Stimulated activated CD4-positive, alpha-beta T cell treated with anti-CD3 and anti-CD28 coated beads, Interleukin-1b, Interleukin-23, amount 100 ng/mL, for 24 hours (primary cell): ENCODE measurements at regions not wholly inside any gene's neighbourhood (a gene's known extent, or its start where the extent isn't known, plus 50 kb on each side); places are given as distances from the start of the nearest gene placed in this dataset.

Experiments
- DNase-seq, 4 experiments: peaks; one replicate each; pipeline ENCODE4 v3.0.0-alpha.2; 2020; ENCODE audit warnings: low read depth in 4 of 4, low spot score in 1 of 4

DNA sequence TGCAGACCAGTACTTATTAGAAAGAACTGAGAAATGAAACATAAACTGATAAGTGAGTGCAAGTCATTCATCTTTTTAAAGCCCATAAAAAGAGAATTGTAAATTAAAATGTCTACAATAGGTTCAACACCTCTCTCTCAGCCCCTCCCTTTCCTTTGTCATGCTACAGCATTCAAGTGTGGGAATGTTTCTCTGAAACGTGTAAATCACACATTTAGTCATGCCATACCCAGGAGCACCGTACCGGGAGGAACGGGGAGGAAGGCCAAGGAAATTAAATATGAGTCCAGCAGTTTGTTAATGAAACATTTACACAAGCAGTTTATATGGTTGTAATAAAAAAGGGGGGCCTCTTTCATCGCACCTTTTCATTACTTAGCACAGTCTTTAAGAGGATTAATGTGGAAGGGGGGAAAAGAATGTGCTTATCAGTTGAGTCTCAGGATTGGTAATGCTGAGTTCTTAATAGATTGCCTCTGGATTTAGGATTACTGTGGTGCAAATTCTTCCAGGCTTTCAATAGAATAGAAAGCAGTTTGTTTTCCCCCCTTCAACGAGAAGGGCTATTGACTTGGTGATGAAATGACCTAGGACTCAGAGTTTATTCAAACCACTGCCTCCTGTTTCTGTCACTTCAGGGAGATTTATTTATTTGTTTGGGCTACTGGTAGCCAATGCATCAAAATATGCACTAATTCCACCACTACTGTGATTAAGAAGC is 176.0 kb upstream of the ZNF608 start:
- no peak for DNase-seq

DNA sequence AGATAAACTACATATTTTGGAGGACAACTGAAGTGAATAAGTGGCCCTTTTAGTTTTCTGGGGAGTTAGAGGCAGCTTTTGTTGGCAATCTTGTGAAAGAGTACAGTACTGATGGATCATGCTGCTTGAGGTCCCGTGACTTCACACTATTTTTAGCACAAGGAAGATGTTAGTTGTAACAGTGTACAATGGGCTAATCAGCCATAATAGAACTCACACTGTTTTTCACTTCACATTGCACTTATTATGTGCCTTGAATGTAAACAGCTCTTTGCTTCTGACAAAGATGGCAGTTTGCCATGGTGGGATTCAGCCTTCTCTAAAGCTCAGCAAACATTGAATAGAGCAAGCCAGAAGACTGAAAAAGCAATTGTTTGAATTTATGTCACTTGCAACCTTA is 176.7 kb upstream of the ZNF608 start:
- DNase-seq, result no peak

DNA sequence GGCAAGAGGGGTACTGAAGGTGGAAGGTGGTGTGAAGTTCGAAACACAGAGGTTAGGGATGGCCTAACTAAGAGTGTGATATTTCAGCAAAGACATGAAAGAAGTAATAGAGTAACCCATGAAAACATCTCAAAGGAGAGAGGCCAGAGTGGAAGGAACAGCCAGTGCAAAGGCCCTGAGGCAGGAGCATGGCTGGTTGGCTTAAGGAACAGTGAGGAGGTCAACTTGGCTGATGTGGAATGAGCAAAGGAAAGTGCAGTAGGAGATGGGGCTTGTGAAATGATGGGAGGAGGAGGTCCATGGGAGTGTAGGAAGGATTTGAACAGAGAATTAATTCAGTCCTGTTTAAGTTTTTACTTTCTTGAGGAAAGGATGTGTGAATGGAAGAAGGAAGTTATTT is 178.3 kb upstream of the ZNF608 start:
- DNase-seq, result no peak

DNA sequence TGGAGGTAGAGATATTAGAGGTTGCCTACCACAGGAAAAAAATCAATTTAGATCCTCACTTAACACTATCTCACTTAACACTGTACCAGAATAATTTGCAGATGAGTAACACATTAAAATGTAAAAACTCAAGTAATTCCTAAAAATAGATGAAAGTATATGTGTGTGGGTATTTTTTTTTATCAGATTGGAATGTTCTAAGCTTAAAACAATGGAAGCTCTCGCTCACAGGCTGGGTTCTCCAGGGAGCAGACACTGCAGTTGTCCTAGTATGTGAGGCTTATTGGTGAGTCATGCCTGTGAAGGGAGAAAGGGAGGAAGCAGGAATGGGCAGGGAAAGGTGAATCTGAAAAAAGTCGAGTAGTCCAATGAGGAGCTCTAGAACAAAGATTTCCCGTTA is 181.3 kb upstream of the ZNF608 start:
- no peak for DNase-seq

DNA sequence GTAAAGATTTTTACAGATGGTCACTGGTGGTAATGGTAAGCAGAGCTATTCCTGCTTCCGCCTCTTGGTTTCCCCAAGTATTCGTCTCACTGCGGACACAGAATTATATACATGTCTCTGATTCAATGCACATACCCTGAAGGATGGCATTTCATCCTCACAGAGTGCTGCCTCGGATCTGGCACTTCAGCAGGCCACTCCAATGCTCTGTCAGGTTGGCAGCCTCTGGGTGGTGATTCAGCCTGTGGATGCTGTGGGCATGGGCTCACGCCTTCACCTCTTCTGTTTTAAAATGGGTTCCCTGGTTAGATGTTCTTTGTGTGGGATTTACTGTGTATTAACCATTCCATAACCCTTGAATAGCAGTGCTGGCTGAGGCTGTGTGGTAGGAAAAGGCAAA is 182.6 kb upstream of the ZNF608 start:
- no peak for DNase-seq

DNA sequence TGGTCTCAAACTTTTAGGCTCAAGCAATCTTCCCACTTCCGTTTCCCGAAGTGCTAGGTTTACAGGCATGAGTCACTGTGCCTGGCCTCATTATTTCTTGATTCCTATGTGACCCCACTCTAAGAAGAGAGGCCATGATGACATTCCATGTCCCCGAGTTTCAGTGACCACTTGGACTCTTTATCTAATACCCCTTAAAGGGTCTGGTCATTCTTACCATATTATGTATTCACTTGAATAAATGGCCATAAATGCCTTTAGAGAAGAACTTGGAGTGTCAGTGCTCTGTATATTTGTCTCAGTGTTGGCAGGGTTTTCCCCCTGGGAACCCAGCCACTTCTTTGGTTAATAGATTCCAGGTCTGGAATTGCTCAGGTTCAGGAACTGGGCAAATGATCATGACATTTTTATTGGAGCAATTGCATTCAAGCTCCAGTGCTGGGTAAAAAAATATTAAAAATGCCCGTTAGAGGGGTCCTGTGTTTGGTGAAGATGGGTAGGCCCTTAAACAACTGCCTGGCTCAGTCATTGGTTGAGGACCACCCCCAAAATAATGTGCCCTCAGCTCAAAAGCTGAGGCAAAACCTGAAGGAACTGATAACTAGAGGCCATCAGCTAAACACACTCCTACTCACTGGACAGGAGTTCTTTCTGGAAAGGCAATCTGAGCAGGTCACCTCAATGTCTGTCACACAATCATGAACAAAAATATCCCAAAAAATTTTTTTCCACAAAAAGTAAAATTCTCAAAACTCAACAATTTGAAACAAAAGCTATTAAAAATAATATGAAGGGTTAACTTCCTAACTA is 186.6 kb upstream of the ZNF608 start:
- DNase-seq, result no peak

DNA sequence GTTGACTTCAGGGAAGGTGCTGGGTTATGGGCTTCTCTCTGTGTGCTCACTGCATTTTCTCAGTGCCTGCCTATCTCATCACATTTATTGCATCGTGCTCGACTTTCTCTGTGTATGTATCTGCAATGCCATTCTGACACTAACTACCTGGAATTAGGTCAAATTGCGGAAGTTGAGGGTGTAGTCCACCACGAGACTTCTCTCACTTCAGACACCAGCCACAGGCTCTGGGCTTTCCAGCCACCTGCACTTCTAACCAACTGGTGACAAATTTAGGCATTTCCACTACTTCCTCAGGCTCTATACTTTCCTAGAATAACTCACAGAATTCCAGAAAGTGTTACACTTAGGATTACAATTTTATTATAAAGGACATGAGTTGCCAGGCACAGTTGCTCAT is 188.6 kb upstream of the ZNF608 start:
- DNase-seq, result no peak

DNA sequence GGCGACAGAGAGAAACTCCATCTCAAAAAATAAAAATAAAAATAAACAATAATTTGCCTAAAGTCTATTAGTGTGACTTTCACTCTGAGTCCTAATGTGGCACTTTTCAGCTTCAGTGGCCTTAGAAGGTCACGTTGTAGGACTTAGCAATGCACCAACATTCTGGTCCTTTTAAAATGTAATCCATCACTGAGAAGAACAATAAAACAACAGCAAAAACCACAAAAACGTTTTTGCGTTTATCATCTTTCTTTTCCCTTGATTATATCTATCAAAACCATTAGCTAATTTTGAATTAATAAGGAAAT is 190.1 kb upstream of the ZNF608 start:
- DNase-seq, result no peak

DNA sequence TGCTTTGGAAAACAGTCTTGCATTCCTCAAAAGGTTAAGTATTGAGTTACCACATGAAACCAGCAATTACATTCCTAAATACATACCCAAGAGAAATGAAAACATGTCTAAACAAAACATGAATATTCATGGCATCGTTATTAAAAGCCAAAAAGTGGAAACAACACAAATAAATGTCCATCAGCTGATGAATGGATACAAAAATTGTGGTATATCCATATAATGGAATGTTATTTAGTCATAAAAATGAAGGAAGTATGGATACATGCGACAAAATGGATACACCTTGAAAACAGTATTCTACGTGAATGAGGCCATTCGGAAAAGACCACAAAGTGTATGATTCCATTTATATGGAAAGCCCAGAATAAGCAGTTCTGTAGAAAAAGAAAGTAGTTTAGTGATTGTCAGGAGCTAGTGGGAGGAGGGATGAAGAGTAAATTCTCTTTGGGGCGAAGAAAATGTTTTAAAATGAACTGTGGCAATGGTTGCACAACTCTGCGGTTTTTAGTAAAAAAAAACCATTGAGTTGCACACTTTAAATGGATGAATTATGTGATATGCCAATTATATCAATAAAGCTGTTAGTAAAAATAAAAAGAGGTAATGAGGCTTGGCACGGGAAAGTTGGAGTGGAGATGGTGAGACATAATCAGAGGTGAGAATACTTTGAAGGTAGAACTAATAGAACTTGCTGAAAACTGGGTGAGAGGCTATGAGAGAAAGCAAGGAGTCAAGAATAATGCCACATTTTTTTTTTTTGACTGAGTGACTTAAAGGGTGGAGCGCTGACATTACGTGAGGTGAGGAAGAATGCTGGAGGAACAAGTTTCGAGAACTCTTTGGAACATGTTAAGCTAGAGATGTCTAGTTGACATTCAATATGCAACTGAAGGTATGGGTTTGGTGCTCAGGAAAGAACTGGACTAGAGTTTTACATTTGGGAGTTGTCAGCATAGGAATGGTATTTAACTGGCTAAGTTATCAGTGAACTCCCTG is 194.9 kb upstream of the ZNF608 start:
- no peak for DNase-seq

DNA sequence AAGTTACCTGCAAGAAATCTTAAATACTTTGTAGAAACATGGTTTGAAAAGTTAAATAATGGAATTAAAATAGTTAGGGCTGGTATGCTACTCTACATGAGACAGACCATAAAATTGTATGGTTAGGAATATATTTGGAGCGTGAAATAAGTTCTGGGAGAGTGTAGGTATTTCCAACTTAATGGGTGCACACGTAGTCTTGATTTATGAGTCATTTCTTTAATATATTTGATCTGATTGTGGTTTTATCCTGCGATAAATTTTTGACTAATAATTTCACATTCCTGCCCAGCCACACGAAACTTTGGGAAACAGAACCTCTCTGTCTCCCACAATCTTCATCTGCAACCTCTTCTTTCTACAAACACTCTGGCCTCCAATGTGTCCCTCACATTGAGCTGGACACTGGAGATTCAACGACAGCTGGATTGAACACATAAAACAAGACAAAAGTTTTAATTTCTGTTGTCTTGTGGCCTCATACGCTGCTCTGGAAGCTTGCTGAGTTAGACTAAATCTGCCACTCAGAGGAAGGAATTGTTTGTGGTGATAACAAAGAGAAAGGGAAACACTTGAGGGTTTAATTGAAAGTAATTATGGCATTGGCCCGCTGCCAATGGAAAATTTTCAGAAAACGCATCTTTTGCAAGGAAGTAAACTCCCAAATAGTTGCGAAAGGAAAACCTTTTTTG is 201.8 kb upstream of the ZNF608 start:
- no peak for DNase-seq

DNA sequence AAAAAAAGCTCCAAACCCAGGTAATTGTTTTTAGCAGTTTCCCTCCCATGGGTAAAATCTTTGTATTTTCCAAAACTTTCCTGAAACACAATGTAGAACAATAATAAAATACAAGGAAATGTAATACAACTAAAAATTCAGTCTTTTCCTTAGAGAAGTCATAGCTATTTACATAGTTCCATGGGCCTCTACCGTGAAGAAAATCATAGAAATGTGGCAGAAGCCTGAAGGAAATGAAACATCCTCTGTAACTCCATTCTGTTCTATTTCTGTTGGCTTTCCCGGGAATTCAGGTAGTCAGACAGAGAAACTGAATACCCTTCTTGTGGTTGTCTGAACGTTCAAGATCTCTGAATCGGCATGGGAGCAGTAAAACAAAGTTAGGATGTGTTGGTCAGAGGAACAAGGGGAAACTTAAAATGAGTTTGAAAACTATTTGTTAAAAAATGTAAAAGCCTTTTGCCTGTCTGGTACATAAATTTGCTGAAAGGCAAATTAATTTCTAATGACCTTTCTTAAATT is 202.4 kb upstream of the ZNF608 start:
- DNase-seq, result no peak

DNA sequence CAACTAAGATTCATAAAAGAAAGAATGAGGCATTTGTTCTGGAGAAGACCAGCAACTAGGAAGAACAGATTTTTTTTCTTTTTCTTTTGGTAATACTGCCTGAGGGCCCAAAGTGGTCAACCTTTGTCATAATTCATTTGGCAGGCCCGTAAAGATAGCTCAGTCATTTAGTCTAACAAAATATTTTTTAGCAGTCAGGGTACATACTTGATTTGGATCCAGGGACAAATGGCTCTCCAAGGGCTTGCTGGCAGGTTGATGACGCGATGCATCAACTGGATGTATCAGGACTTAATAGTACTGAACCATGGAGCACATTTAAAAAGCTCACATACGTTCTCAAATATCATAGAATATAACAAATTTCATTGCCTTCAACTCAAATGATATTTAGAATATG is 203.4 kb upstream of the ZNF608 start:
- no peak for DNase-seq

DNA sequence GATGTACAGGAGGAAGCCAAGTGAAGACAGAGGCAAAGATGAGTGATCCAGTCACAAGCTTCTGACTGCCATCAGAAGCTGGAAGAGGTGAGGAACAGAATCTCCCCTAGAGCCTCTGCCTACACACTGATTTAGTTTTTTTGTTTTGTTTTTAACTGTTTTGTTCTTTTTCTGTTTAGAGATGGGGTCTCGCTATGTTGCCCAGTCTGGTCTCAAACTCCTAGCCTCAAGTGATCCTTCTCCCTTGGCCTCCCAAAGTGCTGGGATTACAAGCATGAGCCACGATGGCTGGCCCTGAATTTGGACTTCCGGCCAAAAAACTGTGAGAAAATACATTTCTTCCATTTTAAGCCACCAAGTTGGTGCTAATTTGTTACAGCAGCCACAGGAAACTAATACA is 204.7 kb upstream of the ZNF608 start:
- DNase-seq, result no peak

DNA sequence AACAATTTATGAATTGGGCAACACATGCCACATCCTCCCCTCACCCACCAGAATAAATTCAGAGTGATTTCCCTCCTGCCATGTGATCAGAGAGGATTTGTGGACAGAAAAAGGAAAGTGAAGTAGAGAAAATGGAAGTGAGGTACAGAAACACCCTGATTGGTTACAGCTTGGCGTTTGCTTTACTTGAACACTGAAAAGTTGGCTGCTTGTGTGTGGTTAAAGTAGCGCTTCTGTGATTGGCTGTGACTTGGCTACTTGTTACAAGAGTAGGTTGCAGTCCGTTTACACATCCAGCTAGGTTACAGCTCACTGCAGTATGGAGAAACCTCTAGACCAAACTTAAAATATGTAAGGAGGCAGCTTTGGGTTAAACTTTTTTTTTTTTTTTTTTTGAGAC is 205.2 kb upstream of the ZNF608 start:
- no peak for DNase-seq

DNA sequence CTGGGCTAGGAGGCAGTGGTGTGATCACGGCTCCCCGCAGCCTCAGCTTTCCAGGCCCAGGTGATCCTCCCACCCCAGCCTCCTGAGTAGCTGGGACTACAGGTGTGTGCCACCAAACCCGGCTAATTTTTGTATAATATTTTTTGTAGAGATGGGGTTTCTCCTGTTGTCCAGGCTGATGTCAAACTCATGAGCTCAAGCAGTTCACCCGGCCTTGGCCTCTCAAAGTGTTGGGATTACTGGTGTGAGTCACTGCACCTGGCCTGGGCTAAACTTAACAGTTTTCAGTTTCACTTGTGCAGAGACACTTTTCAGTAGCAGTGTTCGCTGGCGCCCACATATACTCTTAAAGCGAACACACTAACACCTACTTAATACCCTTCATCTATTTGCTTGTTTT is 205.6 kb upstream of the ZNF608 start:
- DNase-seq, result no peak

DNA sequence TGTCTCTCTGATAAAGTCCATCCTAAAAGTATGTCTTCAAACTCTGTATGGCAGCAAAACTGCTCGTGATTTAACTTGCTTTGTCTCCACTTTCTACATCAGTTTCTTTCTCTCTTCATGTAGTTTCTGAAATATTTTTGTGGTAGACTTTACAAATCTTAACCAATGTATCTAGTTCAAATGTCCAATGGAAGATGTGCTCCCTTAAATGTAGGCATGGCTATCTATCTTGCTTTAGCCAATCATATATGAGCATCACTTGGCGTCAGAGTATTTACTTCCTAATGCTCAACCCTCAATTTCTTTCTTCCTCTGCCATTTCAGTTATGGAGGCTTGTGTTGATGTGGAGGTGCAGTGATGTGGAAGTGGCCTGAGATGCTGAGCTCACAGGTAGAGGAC is 206.1 kb upstream of the ZNF608 start:
- no peak for DNase-seq

DNA sequence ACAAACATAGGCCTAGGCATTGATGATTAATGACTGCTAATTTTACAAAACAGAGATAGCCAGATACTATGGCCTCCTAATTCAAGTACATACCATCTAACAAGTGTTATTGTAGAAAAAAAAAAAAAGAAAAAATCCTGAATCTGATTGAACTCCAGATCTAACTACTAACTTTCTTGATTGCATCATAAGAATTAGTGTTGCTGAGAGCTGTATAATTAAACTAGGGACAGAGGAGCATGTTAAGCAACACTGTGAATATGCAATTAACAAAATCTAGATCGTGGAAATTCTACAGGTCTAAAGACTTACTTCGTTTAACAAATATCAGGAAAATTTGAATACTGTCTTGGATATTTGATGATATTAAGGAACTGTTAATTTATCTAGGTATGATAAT is 208.3 kb upstream of the ZNF608 start:
- no peak for DNase-seq

DNA sequence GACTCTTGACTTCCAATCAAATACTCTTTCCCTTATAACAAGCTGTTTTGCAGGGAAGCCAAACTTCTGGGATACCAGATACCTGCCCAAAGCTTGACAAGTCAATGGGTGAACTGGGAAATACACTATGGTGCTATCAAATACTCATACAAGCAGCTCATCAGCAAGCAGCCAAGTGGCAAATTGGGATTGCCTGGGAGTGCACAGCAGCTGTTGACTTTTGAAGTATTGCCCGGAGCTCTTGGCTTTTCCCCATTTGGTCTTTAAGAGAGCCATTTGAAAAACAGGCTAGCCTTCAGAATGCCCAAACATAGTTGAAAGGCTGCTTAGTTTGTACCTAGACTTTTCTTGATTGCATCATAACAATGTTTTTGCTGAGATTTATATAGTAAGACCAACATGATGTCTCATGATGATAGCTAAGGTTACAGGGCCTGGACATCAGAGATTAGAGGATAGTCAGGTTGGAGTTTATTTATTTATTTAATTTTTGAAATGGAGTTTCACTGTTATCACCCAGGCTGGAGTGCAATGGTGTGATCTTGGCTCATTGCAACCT is 210.1 kb upstream of the ZNF608 start:
- no peak for DNase-seq

DNA sequence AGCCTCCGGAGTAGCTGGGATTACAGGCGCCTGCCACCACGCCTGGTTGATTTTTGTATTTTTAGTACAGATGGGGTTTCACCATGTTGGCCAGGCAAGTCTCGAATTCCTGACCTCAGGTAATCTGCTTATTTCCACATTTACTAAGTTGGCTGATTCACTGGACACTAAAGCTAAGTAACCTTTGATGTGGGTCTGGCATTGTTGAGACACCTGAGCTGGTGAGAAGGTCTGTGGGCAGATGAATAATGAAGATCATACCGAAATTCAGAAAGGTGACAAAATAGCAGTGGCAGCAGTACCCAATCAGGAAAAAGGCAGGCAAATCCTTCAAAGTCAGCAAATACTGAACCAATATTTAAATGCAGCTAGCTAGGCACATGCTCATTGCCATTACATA is 210.6 kb upstream of the ZNF608 start:
- DNase-seq, result no peak

DNA sequence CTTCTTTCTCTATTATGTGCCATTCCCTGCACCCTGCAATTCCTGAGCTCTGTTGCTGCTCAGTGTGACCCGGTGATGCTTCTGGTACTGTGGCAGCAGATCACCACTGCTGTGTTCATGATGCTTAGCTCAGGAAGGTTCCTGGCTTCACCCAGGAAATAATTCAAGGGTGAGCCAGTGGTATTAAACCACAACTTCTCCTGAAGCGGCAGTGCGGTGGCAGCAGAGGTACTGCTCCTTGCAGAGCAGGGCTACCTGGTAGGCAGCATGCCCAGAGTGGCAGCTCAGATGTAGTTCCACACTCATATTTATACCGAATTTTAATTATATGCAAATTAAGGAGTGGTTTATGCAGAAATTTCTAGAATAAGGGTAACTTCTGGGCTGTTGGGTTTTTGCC is 213.8 kb upstream of the ZNF608 start:
- no peak for DNase-seq

DNA sequence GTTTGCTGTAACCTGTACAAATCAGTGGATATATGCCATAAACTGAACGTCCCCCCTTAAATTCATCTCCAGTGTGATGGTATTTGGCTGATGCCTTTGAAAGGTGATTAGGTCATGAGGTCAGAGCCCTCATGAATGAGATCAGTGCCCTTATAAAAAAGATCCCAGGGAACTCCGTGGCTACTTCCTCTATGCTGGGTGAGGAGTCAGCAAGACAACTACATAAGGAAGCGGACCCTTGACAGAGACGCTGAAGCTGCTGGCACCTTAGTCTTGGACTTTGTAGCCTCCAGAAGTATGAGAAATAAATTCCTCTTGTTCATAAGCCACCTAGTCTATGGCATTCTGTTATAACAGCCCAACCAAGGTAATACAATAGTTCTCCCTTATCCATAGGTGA is 215.1 kb upstream of the ZNF608 start:
- DNase-seq, result no peak
